OCI-LY7 (cell line): ENCODE measurements at regions not wholly inside any gene's neighbourhood (a gene's known extent, or its start where the extent isn't known, plus 50 kb on each side); places are given as distances from the start of the nearest gene placed in this dataset.
A peak's percentile ranks its signal among the peaks of the same experiment; 100 is the strongest.

Experiments used
- BruUV-seq: library from RNA; stranded (reverse); fragments of 400-500 nt; replicated peaks from 2 replicates; lab custom pipeline; 2021; lab: Mats Ljungman, UMichigan
- CTCF ChIA-PET: fragments of 300-600 bp; sonication (Branson Sonifier 250); formaldehyde crosslinking; loops from one replicate; lab custom pipeline; 2022; ENCODE audit warnings: antibody characterized with exemption; ENCODE audit not compliant: unreplicated experiment; lab: Charles Lee
- POLR2A ChIA-PET: fragments of 300-600 bp; sonication (Branson Sonifier 250); formaldehyde crosslinking; loops from one replicate; lab custom pipeline; 2022; ENCODE audit warnings: antibody characterized with exemption; lab: Charles Lee
- DNase-seq: peaks from one replicate; pipeline ENCODE4 v3.0.0-alpha.2; 2015; ENCODE audit warnings: low spot score
- H2AFZ ChIP-seq: fragments of 200-600 bp; sonication (generic), shearing (Covaris generic); 2 replicates; pipeline ENCODE4 v1.6.1; 2014; ENCODE audit warnings: mild to moderate bottlenecking, antibody characterized with exemption, low read length, moderate library complexity
- H3K27ac ChIP-seq: fragments of 200-600 bp; sonication (generic); 2 replicates; pipeline ENCODE4 v1.5.1; 2014; ENCODE audit warnings: mixed run types, low read depth, mild to moderate bottlenecking, moderate library complexity, low read length, inconsistent platforms; ENCODE audit not compliant: poor library complexity, severe bottlenecking
- H3K36me3 ChIP-seq: fragments of 200-600 bp; sonication (generic); 2 replicates; pipeline ENCODE4 v1.6.1; 2014; ENCODE audit warnings: mild to moderate bottlenecking, antibody characterized with exemption, low read length, moderate library complexity, mixed read lengths; ENCODE audit not compliant: insufficient read depth
- H3K4me1 ChIP-seq: fragments of 200-600 bp; sonication (generic); 2 replicates; pipeline ENCODE4 v1.5.1; 2014; ENCODE audit warnings: mild to moderate bottlenecking, low read length; ENCODE audit not compliant: insufficient read depth, poor library complexity, severe bottlenecking
- H3K4me2 ChIP-seq: fragments of 200-600 bp; sonication (generic); 2 replicates; pipeline ENCODE4 v1.6.1; 2014; ENCODE audit warnings: mild to moderate bottlenecking, low read length
- H3K4me3 ChIP-seq: fragments of 200-600 bp; sonication (generic); 2 replicates; pipeline ENCODE4 v1.5.1; 2014; ENCODE audit warnings: mild to moderate bottlenecking, low read depth, low read length; ENCODE audit not compliant: poor library complexity, severe bottlenecking
- H3K79me2 ChIP-seq: fragments of 200-600 bp; sonication (generic); 2 replicates; pipeline ENCODE4 v1.6.1; 2016; ENCODE audit warnings: low read depth, mild to moderate bottlenecking, low read length, moderate library complexity, mixed read lengths; ENCODE audit not compliant: insufficient read depth
- H3K9me2 ChIP-seq: fragments of 200-600 bp; sonication (generic); 2 replicates; pipeline ENCODE4 v1.6.1; 2016; ENCODE audit warnings: mild to moderate bottlenecking, low read length, mixed read lengths; ENCODE audit not compliant: insufficient read depth
- H3K9me3 ChIP-seq: fragments of 200-600 bp; sonication (generic); 2 replicates; pipeline ENCODE4 v1.6.1; 2014; ENCODE audit warnings: mild to moderate bottlenecking, mixed run types, low read length, mixed read lengths
- H4K20me1 ChIP-seq: fragments of 200-600 bp; sonication (generic); 2 replicates; pipeline ENCODE4 v1.6.1; 2014; ENCODE audit warnings: mild to moderate bottlenecking, antibody characterized with exemption, low read length, moderate library complexity, mixed read lengths; ENCODE audit not compliant: insufficient read depth
- CTCF ChIP-seq: fragments of 200-600 bp; sonication (generic); conservative IDR thresholded peaks from 2 replicates; pipeline ENCODE4 v1.5.1; 2014; ENCODE audit warnings: mild to moderate bottlenecking, antibody characterized with exemption, low read length, moderate library complexity, mixed read lengths
- EZH2phosphoT487 ChIP-seq: fragments of 200-600 bp; sonication (generic); IDR thresholded peaks from 2 replicates; pipeline ENCODE4 v1.6.1; 2018; ENCODE audit warnings: low read depth, borderline replicate concordance, mild to moderate bottlenecking, mixed run types, antibody characterized with exemption, low read length, moderate library complexity, mixed read lengths
- intact Hi-C: fragments of 100-400 bp; cut with micrococcal nuclease; formaldehyde crosslinking; loops from one replicate; pipeline ENCODE4 v1.10.0; 2022; ENCODE audit not compliant: unreplicated experiment

- POLR2A ChIA-PET: no interaction called here
Observed at GRCh38 chr12:94900496-94900895, 103.0 kb downstream of the NDUFA12 start.

GRCh38 chr12:94898388-94898787 is 105.1 kb downstream of the NDUFA12 start:
- H3K4me1 ChIP-seq: no peaks in the 10 kb centered on the region
- no peak for DNase-seq
- no peak overlapping the region for H2AFZ ChIP-seq
- CTCF ChIA-PET: no interaction called here
- no peaks in the 10 kb centered on the region for H3K9me3 ChIP-seq
- no peaks in the 10 kb centered on the region for H3K9me2 ChIP-seq
- POLR2A ChIA-PET: no interaction called here
- H3K36me3 ChIP-seq: no peaks in the 10 kb centered on the region
- BruUV-seq: no TSS peak
- no peak overlapping the region for H3K27ac ChIP-seq
- intact Hi-C loops: no loop called here
- H3K4me3 ChIP-seq: no peak overlapping the region
- no peaks in the 10 kb centered on the region for H4K20me1 ChIP-seq
- TF ChIP-seq EZH2phosphoT487 (no peak), CTCF (peak; percentile 45; the same call in 1 of the 2 replicates)
- no peak overlapping the region for H3K4me2 ChIP-seq
- H3K79me2 ChIP-seq: no peaks in the 10 kb centered on the region

More at GRCh38 chr12:94900496-94900895, 103.0 kb downstream of the NDUFA12 start:
- Histone ChIP-seq H3K27ac (no peak overlapping the region), H3K36me3 (no peaks in the 10 kb centered on the region), H4K20me1 (no peaks in the 10 kb centered on the region), H3K9me3 (no peaks in the 10 kb centered on the region), H3K4me3 (no peak overlapping the region), H3K4me2 (no peak overlapping the region), H3K9me2 (no peaks in the 10 kb centered on the region), H2AFZ (no peak overlapping the region), H3K4me1 (no peaks in the 10 kb centered on the region), H3K79me2 (no peaks in the 10 kb centered on the region)
- DNase-seq: no peak
- CTCF ChIA-PET: no interaction called here
- no TSS peak for BruUV-seq
- intact Hi-C loops: no loop called here
- TF ChIP-seq CTCF (no peak), EZH2phosphoT487 (no peak)

- Histone ChIP-seq H3K9me2 (no peaks in the 10 kb centered on the region), H3K9me3 (no peaks in the 10 kb centered on the region), H3K4me1 (no peaks in the 10 kb centered on the region), H3K36me3 (no peaks in the 10 kb centered on the region), H3K79me2 (no peaks in the 10 kb centered on the region), H2AFZ (no peak overlapping the region), H3K4me2 (no peak overlapping the region), H3K4me3 (no peak overlapping the region), H4K20me1 (no peaks in the 10 kb centered on the region), H3K27ac (no peak overlapping the region)
- POLR2A ChIA-PET: interaction anchor here (0.6 kb wide), 1 partner anchor 781 kb away, joined by 3 read pairs; no protein-coding TSS in a partner anchor
- TF ChIP-seq EZH2phosphoT487 (no peak), CTCF (no peak)
- BruUV-seq: no TSS peak
- DNase-seq: no peak
- CTCF ChIA-PET: no interaction called here
- intact Hi-C loops: no loop called here
Observed at GRCh38 chr12:94892544-94893267, 110.8 kb downstream of the NDUFA12 start.
